Natural killer cell (primary cell): ENCODE measurements at regions not wholly inside any gene's neighbourhood (a gene's known extent, or its start where the extent isn't known, plus 50 kb on each side); places are given as distances from the start of the nearest gene placed in this dataset.

Experiments
- ATAC-seq, 3 donors: fragments of 150-1000 bp in 2 of 3; fragments of 200-7000 bp in 1 of 3; cut with Tn5 transposase; 1 replicate in 1 of 3; 2 replicates in 2 of 3; pipeline ENCODE4 v1.10.0; 2021; ENCODE audit warnings: mild to moderate bottlenecking in 2 of 3, moderate library complexity in 2 of 3
- DNase-seq, 2 donors: peaks; one replicate each; pipeline versions ENCODE4 v3.0.0 to v3.0.0-alpha.2; 2013 to 2021; ENCODE audit warnings: mixed read lengths in 1 of 2
- H3K27ac ChIP-seq: one replicate; pipeline ENCODE4 v1.5.1; 2013; ENCODE audit warnings: mild to moderate bottlenecking, low read length
- H3K27me3 ChIP-seq: one replicate; pipeline ENCODE4 v1.6.1; 2013; ENCODE audit warnings: low read length; ENCODE audit not compliant: control insufficient read depth, insufficient read depth
- H3K36me3 ChIP-seq: one replicate; pipeline ENCODE4 v1.6.1; 2013; ENCODE audit warnings: low read length; ENCODE audit not compliant: control insufficient read depth, insufficient read depth
- H3K4me1 ChIP-seq: one replicate; pipeline ENCODE4 v1.6.1; 2013; ENCODE audit warnings: low read length; ENCODE audit not compliant: control insufficient read depth, insufficient read depth
- H3K4me3 ChIP-seq: one replicate; pipeline ENCODE4 v1.5.1; 2013; ENCODE audit warnings: low read length
- H3K9me3 ChIP-seq: one replicate; pipeline ENCODE4 v1.6.1; 2013; ENCODE audit warnings: low read length; ENCODE audit not compliant: control insufficient read depth, insufficient read depth
- H3K27ac Mint-ChIP-seq, 2 donors: one replicate each; pipeline ENCODE4 v1.8.0; 2022; ENCODE audit warnings: mild to moderate bottlenecking in 2 of 2, mixed read lengths in 2 of 2, moderate library complexity in 1 of 2
- H3K27me3 Mint-ChIP-seq, 2 donors: one replicate each; pipeline ENCODE4 v1.8.0; 2022; ENCODE audit warnings: low read depth in 2 of 2, mixed read lengths in 2 of 2
- H3K36me3 Mint-ChIP-seq: one replicate; pipeline ENCODE4 v1.8.0; 2022; ENCODE audit warnings: mixed read lengths
- H3K4me1 Mint-ChIP-seq, 2 donors: one replicate each; pipeline ENCODE4 v1.8.0; 2022; ENCODE audit warnings: mixed read lengths in 2 of 2
- H3K4me3 Mint-ChIP-seq: one replicate; pipeline ENCODE4 v1.8.0; 2022; ENCODE audit warnings: mild to moderate bottlenecking, moderate library complexity, mixed read lengths
- H3K9me3 Mint-ChIP-seq, 2 donors: one replicate each; pipeline ENCODE4 v1.8.0; 2022; ENCODE audit warnings: mixed read lengths in 2 of 2
- WGBS: methylation state at CpG from one replicate; pipeline ENCODE4 v1.1.7; 2013; ENCODE audit warnings: missing lambda C conversion rate; ENCODE audit not compliant: insufficient coverage; 5-methylcytosine and 5-hydroxymethylcytosine counted together
- intact Hi-C: fragments of 100-400 bp; cut with micrococcal nuclease; formaldehyde crosslinking; loops from one replicate; pipeline ENCODE4 v1.14.2; 2022
- TF ChIP-seq, protein P1 (sequence below): fragments of 200-600 bp; IDR thresholded peaks from one replicate; pipeline ENCODE4 v1.8.0; 2022; ENCODE audit warnings: antibody characterized with exemption

DNA sequence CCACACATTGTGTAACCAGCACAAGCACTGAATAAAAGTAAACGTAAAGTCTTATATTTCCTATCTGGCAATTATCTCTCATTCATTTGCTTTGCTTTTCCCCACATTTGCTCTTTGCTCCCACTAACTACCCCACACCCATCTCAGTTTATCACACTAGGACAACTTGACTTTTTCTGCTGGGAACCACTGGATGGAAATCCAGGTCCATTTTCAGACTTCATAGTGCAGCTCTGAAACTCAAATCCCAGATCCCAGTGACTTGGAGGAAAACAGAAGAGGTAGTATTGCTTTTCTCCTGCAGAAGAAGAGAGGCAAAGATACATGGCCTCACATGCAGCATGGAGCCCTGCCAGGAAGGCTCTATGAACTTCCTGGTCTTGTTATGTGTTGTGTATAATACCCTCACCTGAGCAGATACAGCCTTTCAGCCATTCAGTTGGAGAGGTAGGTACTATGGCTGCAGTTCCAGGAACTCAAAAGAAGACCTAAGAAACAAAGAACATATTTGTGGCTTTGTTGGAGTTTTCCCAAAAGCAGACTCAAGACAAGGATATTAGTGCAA, 90.0 kb upstream of the NIPBL start:
- Mint-ChIP-seq H3K4me3 (no peak overlapping the region), H3K27me3 (peaks cover 4 to 20% of the 10 kb centered on the region in 2 donors), H3K36me3 (no peaks in the 10 kb centered on the region), H3K27ac (no peak overlapping the region), H3K4me1 (no peaks in the 10 kb centered on the region), H3K9me3 (no peaks in the 10 kb centered on the region)
- TF ChIP-seq, protein P1, sequence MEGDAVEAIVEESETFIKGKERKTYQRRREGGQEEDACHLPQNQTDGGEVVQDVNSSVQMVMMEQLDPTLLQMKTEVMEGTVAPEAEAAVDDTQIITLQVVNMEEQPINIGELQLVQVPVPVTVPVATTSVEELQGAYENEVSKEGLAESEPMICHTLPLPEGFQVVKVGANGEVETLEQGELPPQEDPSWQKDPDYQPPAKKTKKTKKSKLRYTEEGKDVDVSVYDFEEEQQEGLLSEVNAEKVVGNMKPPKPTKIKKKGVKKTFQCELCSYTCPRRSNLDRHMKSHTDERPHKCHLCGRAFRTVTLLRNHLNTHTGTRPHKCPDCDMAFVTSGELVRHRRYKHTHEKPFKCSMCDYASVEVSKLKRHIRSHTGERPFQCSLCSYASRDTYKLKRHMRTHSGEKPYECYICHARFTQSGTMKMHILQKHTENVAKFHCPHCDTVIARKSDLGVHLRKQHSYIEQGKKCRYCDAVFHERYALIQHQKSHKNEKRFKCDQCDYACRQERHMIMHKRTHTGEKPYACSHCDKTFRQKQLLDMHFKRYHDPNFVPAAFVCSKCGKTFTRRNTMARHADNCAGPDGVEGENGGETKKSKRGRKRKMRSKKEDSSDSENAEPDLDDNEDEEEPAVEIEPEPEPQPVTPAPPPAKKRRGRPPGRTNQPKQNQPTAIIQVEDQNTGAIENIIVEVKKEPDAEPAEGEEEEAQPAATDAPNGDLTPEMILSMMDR, result no peak
- no peak overlapping the region for H3K4me3 ChIP-seq
- WGBS, result 100% methylated on average over 1 of the region's 1 CpG
- no peaks in the 10 kb centered on the region for H3K4me1 ChIP-seq
- no peaks in the 10 kb centered on the region for H3K9me3 ChIP-seq
- H3K36me3 ChIP-seq, result no peaks in the 10 kb centered on the region
- H3K27ac ChIP-seq, result no peak overlapping the region
- ATAC-seq (no peak), DNase-seq (no peak)
- intact Hi-C loops, result no loop called here
- no peaks in the 10 kb centered on the region for H3K27me3 ChIP-seq

DNA sequence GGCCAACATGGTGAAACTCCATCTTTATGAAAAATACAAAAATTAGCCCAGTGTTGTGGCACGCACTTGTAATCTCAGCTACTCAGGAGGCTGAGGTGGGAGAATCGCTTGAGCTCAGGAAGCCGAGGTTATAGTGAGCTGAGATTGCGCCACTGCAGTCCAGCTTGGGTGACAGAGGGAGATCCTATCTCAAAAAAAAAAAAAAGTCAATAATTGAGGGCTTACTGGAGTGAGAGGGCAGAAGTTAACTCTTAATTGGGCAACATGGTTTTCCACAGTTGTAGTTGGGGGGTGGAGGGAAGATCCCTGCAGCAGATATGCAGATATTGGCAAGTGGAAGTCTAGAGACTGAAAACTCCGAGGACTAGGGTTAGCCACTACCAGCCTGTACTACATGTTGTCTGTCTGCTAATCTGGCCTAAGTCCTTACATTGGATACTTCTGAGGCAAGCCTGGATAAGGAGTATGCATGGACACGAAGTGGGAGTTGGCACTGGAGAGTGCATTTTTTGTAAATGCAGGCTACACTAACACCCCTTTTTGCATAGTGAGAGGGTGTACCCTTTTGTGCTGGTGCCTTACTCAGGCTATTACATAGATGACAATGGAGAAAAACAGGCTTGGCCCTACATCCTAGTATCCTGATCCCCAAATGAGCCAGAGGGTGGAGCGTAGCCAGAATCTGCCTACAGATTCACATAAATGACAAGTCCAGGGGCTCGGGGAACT, 89.0 kb upstream of the NIPBL start:
- Histone ChIP-seq H3K9me3 (no peaks in the 10 kb centered on the region), H3K36me3 (no peaks in the 10 kb centered on the region), H3K4me1 (no peaks in the 10 kb centered on the region), H3K4me3 (no peak overlapping the region), H3K27me3 (no peaks in the 10 kb centered on the region), H3K27ac (no peak overlapping the region)
- ATAC-seq (no peak), DNase-seq (no peak)
- H3K36me3 Mint-ChIP-seq, result no peaks in the 10 kb centered on the region
- peaks cover 4 to 20% of the 10 kb centered on the region in 2 donors for H3K27me3 Mint-ChIP-seq
- no peak overlapping the region for H3K27ac Mint-ChIP-seq
- intact Hi-C loops, result no loop called here
- no peak overlapping the region for H3K4me3 Mint-ChIP-seq
- no peaks in the 10 kb centered on the region for H3K9me3 Mint-ChIP-seq
- TF ChIP-seq, protein P1, result no peak
- no peaks in the 10 kb centered on the region for H3K4me1 Mint-ChIP-seq
- WGBS, result 71% methylated on average over 8 of the region's 8 CpGs

DNA sequence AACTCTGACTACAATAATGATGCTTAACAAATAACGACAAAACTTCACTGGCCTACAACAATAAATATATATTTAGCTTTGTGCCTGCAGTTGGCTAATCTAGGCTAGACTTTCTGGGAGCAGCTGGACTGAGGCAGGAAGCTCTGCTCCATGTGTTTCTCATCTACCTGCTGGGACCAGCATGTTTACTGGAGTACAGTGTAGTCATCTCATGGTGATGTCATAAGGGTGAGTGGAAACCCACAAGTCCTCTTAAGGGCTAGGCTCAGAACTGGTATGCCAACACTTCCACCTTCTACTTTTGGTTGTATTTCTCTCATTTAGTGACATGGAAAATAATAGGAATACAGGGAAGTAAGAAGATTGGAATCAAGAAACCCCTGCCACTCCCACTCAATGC, 85.7 kb upstream of the NIPBL start:
- H3K4me3 ChIP-seq, result no peak overlapping the region
- Mint-ChIP-seq H3K4me3 (no peak overlapping the region), H3K27me3 (peaks cover 4 to 29% of the 10 kb centered on the region in 2 donors), H3K9me3 (no peaks in the 10 kb centered on the region), H3K36me3 (no peaks in the 10 kb centered on the region), H3K4me1 (no peaks in the 10 kb centered on the region), H3K27ac (no peak overlapping the region)
- DNase-seq (no peak), ATAC-seq (peak in 1 of 3 donors; percentile 19)
- WGBS, result 100% methylated on average over 1 of the region's 1 CpG
- H3K36me3 ChIP-seq, result no peaks in the 10 kb centered on the region
- H3K9me3 ChIP-seq, result no peaks in the 10 kb centered on the region
- H3K27ac ChIP-seq, result no peak overlapping the region
- TF ChIP-seq, protein P1, result no peak
- intact Hi-C loops, result no loop called here
- H3K4me1 ChIP-seq, result no peaks in the 10 kb centered on the region
- no peaks in the 10 kb centered on the region for H3K27me3 ChIP-seq
